ENCODE measurements at regions not wholly inside any gene's neighbourhood (a gene's known extent, or its start where the extent isn't known, plus 50 kb on each side); places are given as distances from the start of the nearest gene placed in this dataset.

GRCh38 chr6:94734751-94735150 lies 842.6 kb upstream of the MANEA start (continued):
- TF ChIP-seq TOX (CRISPR knock-in tag; IDR thresholded peaks at IDR 0.05; ENCODE audit: borderline replicate concordance): no peak

GRCh38 chr6:94733066-94733465 lies 844.3 kb upstream of the MANEA start:
- no peak for ATAC-seq
- no peak for TF ChIP-seq ISL1 (CRISPR knock-in tag; IDR thresholded peaks at IDR 0.05)
- TF ChIP-seq ZFP3 (CRISPR knock-in tag; IDR thresholded peaks at IDR 0.05): no peak
- no peak for TF ChIP-seq GLIS3 (CRISPR knock-in tag; IDR thresholded peaks at IDR 0.05)
- no peak for TF ChIP-seq CREB5 (CRISPR knock-in tag; IDR thresholded peaks at IDR 0.05; ENCODE audit: low read depth)
- TF ChIP-seq CSDC2 (CRISPR knock-in tag; IDR thresholded peaks at IDR 0.05): no peak
- no peak for TF ChIP-seq ZC3H10 (CRISPR knock-in tag; IDR thresholded peaks at IDR 0.05)
- TF ChIP-seq TOX (CRISPR knock-in tag; IDR thresholded peaks at IDR 0.05; ENCODE audit: borderline replicate concordance): no peak

- TF ChIP-seq ZFP30 (CRISPR knock-in tag; IDR thresholded peaks at IDR 0.05): no peak
- no peak for TF ChIP-seq CSRNP3 (CRISPR knock-in tag; IDR thresholded peaks at IDR 0.05)
- TF ChIP-seq PPARA (CRISPR knock-in tag; IDR thresholded peaks at IDR 0.05; ENCODE audit: borderline replicate concordance): no peak
- no peak for TF ChIP-seq ZNF70 (CRISPR knock-in tag; IDR thresholded peaks at IDR 0.05)
- TF ChIP-seq TSHZ2 (CRISPR knock-in tag; IDR thresholded peaks at IDR 0.05): no peak
- no peak for TF ChIP-seq OSR1 (CRISPR knock-in tag; IDR thresholded peaks at IDR 0.05)
- TF ChIP-seq SNAI2 (CRISPR knock-in tag; IDR thresholded peaks at IDR 0.05): no peak
- no peak for TF ChIP-seq CSDC2 (CRISPR knock-in tag; IDR thresholded peaks at IDR 0.05)
- no peak for TF ChIP-seq RARB (CRISPR knock-in tag; IDR thresholded peaks at IDR 0.05)
- ATAC-seq: no peak
These were observed 849.6 kb upstream of the MANEA start for GRCh38 chr6:94727710-94728109.

GRCh38 chr6:94721459-94721858 lies 855.9 kb upstream of the MANEA start:
- no peak for TF ChIP-seq PATZ1 (CRISPR knock-in tag; IDR thresholded peaks at IDR 0.05; ENCODE audit: borderline replicate concordance)
- no peak for TF ChIP-seq TSHZ2 (CRISPR knock-in tag; IDR thresholded peaks at IDR 0.05)
- no peak for TF ChIP-seq ZFP3 (CRISPR knock-in tag; IDR thresholded peaks at IDR 0.05)
- TF ChIP-seq ZNF8 (CRISPR knock-in tag; IDR thresholded peaks at IDR 0.05): no peak
- TF ChIP-seq RARB (CRISPR knock-in tag; IDR thresholded peaks at IDR 0.05): no peak
- no peak for TF ChIP-seq SNAI2 (CRISPR knock-in tag; IDR thresholded peaks at IDR 0.05)
- TF ChIP-seq OSR1 (CRISPR knock-in tag; IDR thresholded peaks at IDR 0.05): no peak
- TF ChIP-seq ARNTL (CRISPR knock-in tag; IDR thresholded peaks at IDR 0.05; ENCODE audit: borderline replicate concordance, low read depth): no peak
- TF ChIP-seq ZFP30 (CRISPR knock-in tag; IDR thresholded peaks at IDR 0.05): no peak
- TF ChIP-seq TOX (CRISPR knock-in tag; IDR thresholded peaks at IDR 0.05; ENCODE audit: borderline replicate concordance): no peak
- TF ChIP-seq ISL1 (CRISPR knock-in tag; IDR thresholded peaks at IDR 0.05): no peak
- TF ChIP-seq TCF4 (CRISPR knock-in tag; IDR thresholded peaks at IDR 0.05; ENCODE audit: borderline replicate concordance): no peak
- no peak for ATAC-seq

All from SK-N-SH treated with all-trans-retinoic acid at 6 μM for 48 hours (cell line).